ENCODE measurements at regions not wholly inside any gene's neighbourhood (a gene's known extent, or its start where the extent isn't known, plus 50 kb on each side); places are given as distances from the start of the nearest gene placed in this dataset.

DNA sequence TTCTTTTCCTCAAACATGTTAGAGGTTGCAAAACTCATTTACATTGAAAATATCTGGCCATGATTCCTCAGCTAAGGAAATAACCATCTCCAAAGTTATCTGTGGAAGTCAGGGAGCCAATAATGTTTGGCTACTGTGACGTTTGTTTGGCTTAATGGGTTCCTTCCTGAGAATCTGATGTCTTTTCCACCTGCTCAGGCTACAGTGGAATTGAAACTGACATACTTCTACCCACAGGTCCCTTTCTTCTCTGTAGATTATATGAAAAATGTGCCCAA, 221.1 kb upstream of the XYLT1 start:
- POLR2A ChIA-PET: no interaction called here

DNA sequence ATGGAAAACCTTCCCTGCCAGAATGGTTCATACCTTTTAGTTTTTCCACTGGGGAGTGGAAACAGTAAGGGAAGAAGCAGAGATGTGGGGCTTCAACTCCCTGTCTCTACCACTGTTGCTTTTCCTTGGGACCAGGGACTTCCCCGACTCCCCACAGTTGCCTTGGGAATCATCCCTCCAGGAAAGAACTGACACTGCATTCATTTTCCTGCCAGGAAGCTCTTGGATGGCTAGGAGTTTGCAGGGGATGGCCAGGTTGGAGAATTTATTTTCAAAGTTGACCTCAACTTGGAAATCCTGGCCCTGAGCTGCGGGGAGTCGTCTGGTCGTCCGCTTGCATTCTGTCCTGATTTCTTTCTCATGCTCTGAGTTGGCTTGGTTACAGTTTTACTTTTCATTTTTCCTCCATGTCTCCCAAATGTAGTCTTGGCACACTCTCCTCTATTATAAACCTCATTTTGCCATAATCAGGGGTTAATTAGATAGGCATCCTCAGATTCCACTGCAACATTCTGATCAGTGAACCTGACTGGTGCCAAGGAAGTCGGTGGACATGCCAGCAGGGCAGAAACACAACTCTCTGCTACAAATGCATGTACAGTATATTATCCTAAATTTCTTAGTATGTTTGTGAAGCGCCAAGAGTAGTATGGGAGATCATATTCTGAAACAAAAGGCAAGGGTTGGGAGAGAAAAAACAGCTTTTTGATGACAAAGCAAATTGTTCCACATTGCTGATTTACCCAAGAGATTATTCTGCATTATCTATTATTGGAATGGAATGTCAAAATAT, 220.5 kb upstream of the XYLT1 start:
- no peaks in the 10 kb centered on the region for H3K9me3 Mint-ChIP-seq (ENCODE audit: insufficient read depth)
- H3K27me3 Mint-ChIP-seq: peaks cover 14% of the 10 kb centered on the region
- Histone ChIP-seq H3K9ac (ENCODE audit: low read length) (no peak overlapping the region), H2AFZ (ENCODE audit: insufficient read depth, low read depth, low read length, poor library complexity, severe bottlenecking) (no peak overlapping the region), H3K27me3 (replicated peaks in 1 of 4; ENCODE audit: control extremely low read depth in 1 of 4, control insufficient read depth in 3 of 4, insufficient read depth in 4 of 4, low read length in 3 of 4) (peaks cover 0 to 4% (median 0%) of the 10 kb centered on the region in 4 experiments), H3K4me1 (ENCODE audit: control insufficient read depth in 2 of 2, insufficient read depth in 2 of 2, low read length in 2 of 2) (no peaks in the 10 kb centered on the region), H3K9me3 (ENCODE audit: control extremely low read depth in 1 of 3, control insufficient read depth in 2 of 3, insufficient read depth in 1 of 3, low read length in 2 of 3) (no peaks in the 10 kb centered on the region), H3K27ac (ENCODE audit: low read length in 2 of 2) (no peak overlapping the region), H3K79me2 (ENCODE audit: control insufficient read depth, insufficient read depth, low read length) (no peaks in the 10 kb centered on the region), H3K4me2 (replicated peaks; ENCODE audit: low read depth, low read length, poor library complexity, severe bottlenecking) (no peak overlapping the region), H3K4me3 (ENCODE audit: control extremely low read depth in 1 of 5, extremely low read depth in 1 of 5, insufficient read depth in 1 of 5, low read depth in 2 of 5, low read length in 4 of 5) (no peak overlapping the region), H3K36me3 (replicated peaks in 1 of 2; ENCODE audit: control extremely low read depth in 1 of 2, control insufficient read depth in 1 of 2, extremely low read depth in 1 of 2, insufficient read depth in 2 of 2, low read length in 1 of 2) (no peaks in the 10 kb centered on the region), H4K20me1 (ENCODE audit: control insufficient read depth, insufficient read depth, low read length, poor library complexity, severe bottlenecking) (no peaks in the 10 kb centered on the region)
- DNase-seq (no peak), ATAC-seq (ENCODE audit: low read depth) (no peak)
- H3K27ac Mint-ChIP-seq: no peak overlapping the region
- no peaks in the 10 kb centered on the region for H3K4me1 Mint-ChIP-seq
- no peak for TF ChIP-seq EZH2 (IDR thresholded peaks at IDR 0.05; ENCODE audit: borderline replicate concordance, insufficient read depth, low read depth, low read length, poor library complexity, severe bottlenecking)
- TF ChIP-seq, protein P1, sequence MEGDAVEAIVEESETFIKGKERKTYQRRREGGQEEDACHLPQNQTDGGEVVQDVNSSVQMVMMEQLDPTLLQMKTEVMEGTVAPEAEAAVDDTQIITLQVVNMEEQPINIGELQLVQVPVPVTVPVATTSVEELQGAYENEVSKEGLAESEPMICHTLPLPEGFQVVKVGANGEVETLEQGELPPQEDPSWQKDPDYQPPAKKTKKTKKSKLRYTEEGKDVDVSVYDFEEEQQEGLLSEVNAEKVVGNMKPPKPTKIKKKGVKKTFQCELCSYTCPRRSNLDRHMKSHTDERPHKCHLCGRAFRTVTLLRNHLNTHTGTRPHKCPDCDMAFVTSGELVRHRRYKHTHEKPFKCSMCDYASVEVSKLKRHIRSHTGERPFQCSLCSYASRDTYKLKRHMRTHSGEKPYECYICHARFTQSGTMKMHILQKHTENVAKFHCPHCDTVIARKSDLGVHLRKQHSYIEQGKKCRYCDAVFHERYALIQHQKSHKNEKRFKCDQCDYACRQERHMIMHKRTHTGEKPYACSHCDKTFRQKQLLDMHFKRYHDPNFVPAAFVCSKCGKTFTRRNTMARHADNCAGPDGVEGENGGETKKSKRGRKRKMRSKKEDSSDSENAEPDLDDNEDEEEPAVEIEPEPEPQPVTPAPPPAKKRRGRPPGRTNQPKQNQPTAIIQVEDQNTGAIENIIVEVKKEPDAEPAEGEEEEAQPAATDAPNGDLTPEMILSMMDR (IDR thresholded peaks at IDR 0.05): no peak
- intact Hi-C loops (cut with micrococcal nuclease): no loop called here
- WGBS (ENCODE audit: insufficient coverage): 83% methylated on average over 4 of the region's 7 CpGs
- no peak overlapping the region for H3K4me3 Mint-ChIP-seq
- POLR2A ChIA-PET: no interaction called here
- CTCF ChIA-PET: no interaction called here

More for the DNA sequence above, 221.1 kb upstream of the XYLT1 start:
- DNase-seq: no peak
- no peaks in the 10 kb centered on the region for H3K9me3 Mint-ChIP-seq (ENCODE audit: insufficient read depth)
- H3K9ac ChIP-seq (ENCODE audit: low read length): no peak overlapping the region
- peaks cover 14% of the 10 kb centered on the region for H3K27me3 Mint-ChIP-seq
- H2AFZ ChIP-seq (ENCODE audit: insufficient read depth, low read depth, low read length, poor library complexity, severe bottlenecking): no peak overlapping the region
- H3K4me3 Mint-ChIP-seq: no peak overlapping the region
- ATAC-seq (ENCODE audit: low read depth): no peak
- H3K4me2 ChIP-seq (replicated peaks; ENCODE audit: low read depth, low read length, poor library complexity, severe bottlenecking): no peak overlapping the region
- H3K4me3 ChIP-seq (ENCODE audit: control extremely low read depth in 1 of 5, extremely low read depth in 1 of 5, insufficient read depth in 1 of 5, low read depth in 2 of 5, low read length in 4 of 5): no peak overlapping the region
- H3K27ac ChIP-seq (ENCODE audit: low read length in 2 of 2): no peak overlapping the region
- intact Hi-C loops (cut with micrococcal nuclease): no loop called here
- peaks cover 0 to 4% (median 0%) of the 10 kb centered on the region in 4 experiments for H3K27me3 ChIP-seq (replicated peaks in 1 of 4; ENCODE audit: control extremely low read depth in 1 of 4, control insufficient read depth in 3 of 4, insufficient read depth in 4 of 4, low read length in 3 of 4)
- H3K9me3 ChIP-seq (ENCODE audit: control extremely low read depth in 1 of 3, control insufficient read depth in 2 of 3, insufficient read depth in 1 of 3, low read length in 2 of 3): no peaks in the 10 kb centered on the region
- no peaks in the 10 kb centered on the region for H3K36me3 ChIP-seq (replicated peaks in 1 of 2; ENCODE audit: control extremely low read depth in 1 of 2, control insufficient read depth in 1 of 2, extremely low read depth in 1 of 2, insufficient read depth in 2 of 2, low read length in 1 of 2)
- no peaks in the 10 kb centered on the region for H3K4me1 Mint-ChIP-seq
- H4K20me1 ChIP-seq (ENCODE audit: control insufficient read depth, insufficient read depth, low read length, poor library complexity, severe bottlenecking): no peaks in the 10 kb centered on the region
- no peaks in the 10 kb centered on the region for H3K79me2 ChIP-seq (ENCODE audit: control insufficient read depth, insufficient read depth, low read length)
- no peaks in the 10 kb centered on the region for H3K4me1 ChIP-seq (ENCODE audit: control insufficient read depth in 2 of 2, insufficient read depth in 2 of 2, low read length in 2 of 2)
- WGBS (ENCODE audit: insufficient coverage): no CpG with 5 or more reads among the region's 1 CpG
- TF ChIP-seq EZH2 (IDR thresholded peaks at IDR 0.05; ENCODE audit: borderline replicate concordance, insufficient read depth, low read depth, low read length, poor library complexity, severe bottlenecking): no peak
- TF ChIP-seq, protein P1 (IDR thresholded peaks at IDR 0.05): no peak
- no peak overlapping the region for H3K27ac Mint-ChIP-seq
- CTCF ChIA-PET: no interaction called here

Data from B cell (primary cell).